WTC11 (cell line): ENCODE measurements at regions not wholly inside any gene's neighbourhood (a gene's known extent, or its start where the extent isn't known, plus 50 kb on each side); places are given as distances from the start of the nearest gene placed in this dataset.

ENCODE experiments used
- ATAC-seq: fragments of 200-7000 bp; cut with Tn5 transposase; 2 replicates; pipeline ENCODE4 v1.10.0; 2021; ENCODE audit warnings: mild to moderate bottlenecking, moderate library complexity
- CTCF ChIA-PET: fragments of 300-600 bp; sonication (Branson Sonifier 250); formaldehyde crosslinking; loops from one replicate; lab custom pipeline; 2021; ENCODE audit warnings: antibody characterized with exemption; lab: Charles Lee
- POLR2A ChIA-PET: fragments of 350-600 bp; sonication (Branson Sonifier 250); formaldehyde crosslinking; loops from one replicate; lab custom pipeline; 2021; ENCODE audit warnings: antibody characterized with exemption; lab: Charles Lee
- DNase-seq: peaks from one replicate; pipeline ENCODE4 v3.0.0; 2021; ENCODE audit warnings: low spot score
- H3K27ac Mint-ChIP-seq: 2 replicates; pipeline ENCODE4 v1.8.0; 2021; ENCODE audit warnings: mixed read lengths
- H3K27me3 Mint-ChIP-seq: 2 replicates; pipeline ENCODE4 v1.8.0; 2021; ENCODE audit warnings: low read depth, mild to moderate bottlenecking, moderate library complexity, mixed read lengths
- H3K36me3 Mint-ChIP-seq: 2 replicates; pipeline ENCODE4 v1.8.0; 2021; ENCODE audit warnings: mixed read lengths
- H3K4me1 Mint-ChIP-seq: 2 replicates; pipeline ENCODE4 v1.8.0; 2022; ENCODE audit warnings: mixed read lengths
- H3K4me3 Mint-ChIP-seq: 2 replicates; pipeline ENCODE4 v1.8.0; 2021; ENCODE audit warnings: mild to moderate bottlenecking, moderate library complexity, mixed read lengths
- H3K9me3 Mint-ChIP-seq: 2 replicates; pipeline ENCODE4 v1.8.0; 2021; ENCODE audit warnings: mixed read lengths
- CREB1 ChIP-seq: sonication (generic); formaldehyde crosslinking; IDR thresholded peaks from 2 replicates; pipeline ENCODE4 v1.8.0; 2023; ENCODE audit warnings: mild to moderate bottlenecking, missing genetic modification reagents
- CREM ChIP-seq: sonication (generic); formaldehyde crosslinking; IDR thresholded peaks from 2 replicates; pipeline ENCODE4 v1.8.1; 2022; ENCODE audit warnings: mild to moderate bottlenecking, missing genetic modification reagents, moderate library complexity
- CTCF ChIP-seq: fragments of 200-600 bp; IDR thresholded peaks from 2 replicates; pipeline ENCODE4 v1.8.0; 2022; ENCODE audit warnings: antibody characterized with exemption
- ELF4 ChIP-seq: sonication (generic); formaldehyde crosslinking; IDR thresholded peaks from 2 replicates; pipeline ENCODE4 v1.8.1; 2022; ENCODE audit warnings: low read depth, mild to moderate bottlenecking, moderate library complexity, missing genetic modification reagents
- ERG ChIP-seq: fragments of 250-450 bp; sonication (Bioruptor Pico); IDR thresholded peaks from 2 replicates; pipeline ENCODE4 v1.8.0; 2021; ENCODE audit warnings: mild to moderate bottlenecking
- ETV6 ChIP-seq: sonication (generic); formaldehyde crosslinking; IDR thresholded peaks from 2 replicates; pipeline ENCODE4 v1.8.1; 2022; ENCODE audit warnings: mild to moderate bottlenecking, missing genetic modification reagents
- GRHL2 ChIP-seq: fragments of 250-450 bp; sonication (Bioruptor Pico); IDR thresholded peaks from 2 replicates; pipeline ENCODE4 v1.8.0; 2022; ENCODE audit warnings: mild to moderate bottlenecking, moderate library complexity; ENCODE audit not compliant: insufficient replicate concordance, severe bottlenecking
- HMGA2 ChIP-seq: fragments of 250-450 bp; sonication (Bioruptor Pico); IDR thresholded peaks from 2 replicates; pipeline ENCODE4 v1.4.0; 2021; ENCODE audit warnings: mild to moderate bottlenecking, moderate library complexity
- IRF1 ChIP-seq: sonication (generic); formaldehyde crosslinking; IDR thresholded peaks from 2 replicates; pipeline ENCODE4 v1.8.0; 2023; ENCODE audit warnings: missing genetic modification reagents
- IRF2 ChIP-seq: sonication (generic); formaldehyde crosslinking; IDR thresholded peaks from 2 replicates; pipeline ENCODE4 v1.8.0; 2022; ENCODE audit warnings: low read depth, missing genetic modification reagents, borderline replicate concordance
- KAT7 ChIP-seq: sonication (generic); formaldehyde crosslinking; IDR thresholded peaks from 2 replicates; pipeline ENCODE4 v1.8.1; 2023; ENCODE audit warnings: missing genetic modification reagents, mild to moderate bottlenecking, borderline replicate concordance
- NFYB ChIP-seq: sonication (generic); formaldehyde crosslinking; conservative IDR thresholded peaks from 2 replicates; pipeline ENCODE4 v1.8.0; 2022; ENCODE audit warnings: low read depth, missing genetic modification reagents
- RORB ChIP-seq: fragments of 250-450 bp; sonication (Bioruptor Pico); IDR thresholded peaks from 2 replicates; pipeline ENCODE4 v1.9.0; 2021; ENCODE audit warnings: mild to moderate bottlenecking
- SMAD4 ChIP-seq: sonication (generic); formaldehyde crosslinking; IDR thresholded peaks from 2 replicates; pipeline ENCODE4 v1.8.0; 2022; ENCODE audit warnings: mild to moderate bottlenecking, missing genetic modification reagents
- ZNF396 ChIP-seq: fragments of 250-450 bp; sonication (Bioruptor Pico); IDR thresholded peaks from 2 replicates; pipeline ENCODE4 v1.8.0; 2021; ENCODE audit warnings: mild to moderate bottlenecking, moderate library complexity, borderline replicate concordance
- ZNF416 ChIP-seq: fragments of 250-450 bp; sonication (Bioruptor Pico); IDR thresholded peaks from 2 replicates; pipeline ENCODE4 v1.9.0; 2021; ENCODE audit warnings: mild to moderate bottlenecking, inconsistent platforms
- ZNF423 ChIP-seq: fragments of 250-450 bp; sonication (Bioruptor Pico); IDR thresholded peaks from 2 replicates; pipeline ENCODE4 v2.1.2; 2022; ENCODE audit warnings: mild to moderate bottlenecking, moderate library complexity
- ZNF512 ChIP-seq: sonication (generic); formaldehyde crosslinking; IDR thresholded peaks from 2 replicates; pipeline ENCODE4 v1.8.1; 2022; ENCODE audit warnings: missing genetic modification reagents, borderline replicate concordance
- ZNF532 ChIP-seq: fragments of 250-450 bp; sonication (Bioruptor Pico); IDR thresholded peaks from 2 replicates; pipeline ENCODE4 v1.9.0; 2021; ENCODE audit warnings: mild to moderate bottlenecking, borderline replicate concordance
- TF ChIP-seq, protein P1 (sequence below): sonication (generic); formaldehyde crosslinking; IDR thresholded peaks from 2 replicates; pipeline ENCODE4 v1.8.1; 2023; ENCODE audit warnings: mild to moderate bottlenecking, moderate library complexity, missing genetic modification reagents
- TF ChIP-seq, protein P2 (sequence below): sonication (generic); formaldehyde crosslinking; IDR thresholded peaks from 2 replicates; pipeline ENCODE4 v1.8.1; 2023; ENCODE audit warnings: mild to moderate bottlenecking, missing genetic modification reagents, moderate library complexity
- TF ChIP-seq, protein P3 (sequence below): sonication (generic); formaldehyde crosslinking; IDR thresholded peaks from 2 replicates; pipeline ENCODE4 v1.8.0; 2022; ENCODE audit warnings: missing genetic modification reagents

DNA sequence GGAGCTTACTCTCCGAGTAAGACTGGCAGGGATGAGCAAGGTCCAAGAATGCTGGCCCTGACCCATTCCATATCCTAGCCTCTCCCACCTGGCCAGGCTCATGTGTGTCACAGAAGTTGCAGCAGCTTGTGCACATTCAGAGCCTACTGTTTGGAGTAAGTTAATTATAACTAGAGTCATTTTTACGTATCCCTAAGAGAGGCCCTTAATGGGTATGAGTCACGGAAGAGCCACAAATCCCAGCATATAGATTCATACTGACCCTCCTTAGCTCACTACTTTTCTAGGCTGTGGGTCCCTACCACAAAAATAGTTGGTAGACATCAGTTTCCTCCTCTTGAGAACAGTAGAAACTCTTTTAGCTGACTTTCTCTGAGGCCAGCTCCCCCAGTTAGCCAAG, 118.3 kb upstream of the FRG1 start:
- TF ChIP-seq ZNF512 (CRISPR knock-in tag), result no peak
- TF ChIP-seq NFYB (CRISPR knock-in tag), result no peak
- TF ChIP-seq ETV6 (CRISPR knock-in tag), result no peak
- TF ChIP-seq CTCF, result no peak
- TF ChIP-seq ELF4, result no peak
- TF ChIP-seq CREM (CRISPR knock-in tag), result no peak
- no peak for TF ChIP-seq ZNF396 (CRISPR knock-in tag)
- no peak for TF ChIP-seq KAT7 (CRISPR knock-in tag)
- no peak for TF ChIP-seq IRF2 (CRISPR knock-in tag)
- TF ChIP-seq, protein P1, sequence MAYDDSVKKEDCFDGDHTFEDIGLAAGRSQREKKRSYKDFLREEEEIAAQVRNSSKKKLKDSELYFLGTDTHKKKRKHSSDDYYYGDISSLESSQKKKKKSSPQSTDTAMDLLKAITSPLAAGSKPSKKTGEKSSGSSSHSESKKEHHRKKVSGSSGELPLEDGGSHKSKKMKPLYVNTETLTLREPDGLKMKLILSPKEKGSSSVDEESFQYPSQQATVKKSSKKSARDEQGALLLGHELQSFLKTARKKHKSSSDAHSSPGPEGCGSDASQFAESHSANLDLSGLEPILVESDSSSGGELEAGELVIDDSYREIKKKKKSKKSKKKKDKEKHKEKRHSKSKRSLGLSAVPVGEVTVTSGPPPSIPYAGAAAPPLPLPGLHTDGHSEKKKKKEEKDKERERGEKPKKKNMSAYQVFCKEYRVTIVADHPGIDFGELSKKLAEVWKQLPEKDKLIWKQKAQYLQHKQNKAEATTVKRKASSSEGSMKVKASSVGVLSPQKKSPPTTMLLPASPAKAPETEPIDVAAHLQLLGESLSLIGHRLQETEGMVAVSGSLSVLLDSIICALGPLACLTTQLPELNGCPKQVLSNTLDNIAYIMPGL, result no peak
- no peak for TF ChIP-seq IRF1 (CRISPR knock-in tag)
- TF ChIP-seq GRHL2, result no peak
- TF ChIP-seq HMGA2 (CRISPR knock-in tag), result no peak
- TF ChIP-seq ZNF423 (CRISPR knock-in tag), result no peak
- TF ChIP-seq CREB1, result no peak
- TF ChIP-seq, protein P2, sequence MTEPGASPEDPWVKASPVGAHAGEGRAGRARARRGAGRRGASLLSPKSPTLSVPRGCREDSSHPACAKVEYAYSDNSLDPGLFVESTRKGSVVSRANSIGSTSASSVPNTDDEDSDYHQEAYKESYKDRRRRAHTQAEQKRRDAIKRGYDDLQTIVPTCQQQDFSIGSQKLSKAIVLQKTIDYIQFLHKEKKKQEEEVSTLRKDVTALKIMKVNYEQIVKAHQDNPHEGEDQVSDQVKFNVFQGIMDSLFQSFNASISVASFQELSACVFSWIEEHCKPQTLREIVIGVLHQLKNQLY (CRISPR knock-in tag), result no peak
- TF ChIP-seq RORB, result no peak
- no peak for TF ChIP-seq SMAD4
- ChIA-PET CTCF (no interaction called here), POLR2A (no interaction called here)
- no peak for DNase-seq
- Mint-ChIP-seq H3K9me3 (peaks cover 47% of the 10 kb centered on the region), H3K27me3 (no peaks in the 10 kb centered on the region), H3K4me1 (peaks cover 7% of the 10 kb centered on the region), H3K4me3 (no peak overlapping the region), H3K36me3 (peaks cover 24% of the 10 kb centered on the region), H3K27ac (no peak overlapping the region)
- ATAC-seq, result no peak

DNA sequence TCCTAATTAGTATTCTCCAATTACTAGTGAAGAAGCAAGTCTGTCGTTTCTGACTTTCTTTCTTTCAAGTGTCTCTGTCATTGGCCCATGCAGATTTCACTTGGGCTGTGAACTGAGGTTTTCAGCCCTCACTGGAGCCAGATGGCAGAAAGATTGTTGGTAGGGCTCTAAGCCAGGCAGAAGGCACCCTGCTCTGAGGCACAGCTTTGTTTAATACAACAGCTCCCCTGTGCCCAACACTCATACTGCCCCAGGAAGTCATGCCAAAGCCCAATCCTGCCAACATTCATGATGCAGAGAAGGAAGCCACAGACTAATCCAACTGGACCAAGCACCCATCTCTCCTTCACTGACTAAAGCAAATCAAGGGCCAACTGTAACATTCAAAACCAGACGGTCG, 117.1 kb upstream of the FRG1 start:
- H3K27ac Mint-ChIP-seq, result no peak overlapping the region
- H3K4me1 Mint-ChIP-seq, result peaks cover 7% of the 10 kb centered on the region
- ATAC-seq (no peak), DNase-seq (no peak)
- ChIA-PET POLR2A (no interaction called here), CTCF (no interaction called here)
- peaks cover 30% of the 10 kb centered on the region for H3K36me3 Mint-ChIP-seq
- peaks cover 49% of the 10 kb centered on the region for H3K9me3 Mint-ChIP-seq
- H3K27me3 Mint-ChIP-seq, result no peaks in the 10 kb centered on the region
- no peak overlapping the region for H3K4me3 Mint-ChIP-seq
- no peak for TF ChIP-seq ERG
- no peak for TF ChIP-seq ZNF416
- TF ChIP-seq SMAD4, result no peak
- TF ChIP-seq ZNF532 (CRISPR knock-in tag), result no peak
- TF ChIP-seq, protein P3, sequence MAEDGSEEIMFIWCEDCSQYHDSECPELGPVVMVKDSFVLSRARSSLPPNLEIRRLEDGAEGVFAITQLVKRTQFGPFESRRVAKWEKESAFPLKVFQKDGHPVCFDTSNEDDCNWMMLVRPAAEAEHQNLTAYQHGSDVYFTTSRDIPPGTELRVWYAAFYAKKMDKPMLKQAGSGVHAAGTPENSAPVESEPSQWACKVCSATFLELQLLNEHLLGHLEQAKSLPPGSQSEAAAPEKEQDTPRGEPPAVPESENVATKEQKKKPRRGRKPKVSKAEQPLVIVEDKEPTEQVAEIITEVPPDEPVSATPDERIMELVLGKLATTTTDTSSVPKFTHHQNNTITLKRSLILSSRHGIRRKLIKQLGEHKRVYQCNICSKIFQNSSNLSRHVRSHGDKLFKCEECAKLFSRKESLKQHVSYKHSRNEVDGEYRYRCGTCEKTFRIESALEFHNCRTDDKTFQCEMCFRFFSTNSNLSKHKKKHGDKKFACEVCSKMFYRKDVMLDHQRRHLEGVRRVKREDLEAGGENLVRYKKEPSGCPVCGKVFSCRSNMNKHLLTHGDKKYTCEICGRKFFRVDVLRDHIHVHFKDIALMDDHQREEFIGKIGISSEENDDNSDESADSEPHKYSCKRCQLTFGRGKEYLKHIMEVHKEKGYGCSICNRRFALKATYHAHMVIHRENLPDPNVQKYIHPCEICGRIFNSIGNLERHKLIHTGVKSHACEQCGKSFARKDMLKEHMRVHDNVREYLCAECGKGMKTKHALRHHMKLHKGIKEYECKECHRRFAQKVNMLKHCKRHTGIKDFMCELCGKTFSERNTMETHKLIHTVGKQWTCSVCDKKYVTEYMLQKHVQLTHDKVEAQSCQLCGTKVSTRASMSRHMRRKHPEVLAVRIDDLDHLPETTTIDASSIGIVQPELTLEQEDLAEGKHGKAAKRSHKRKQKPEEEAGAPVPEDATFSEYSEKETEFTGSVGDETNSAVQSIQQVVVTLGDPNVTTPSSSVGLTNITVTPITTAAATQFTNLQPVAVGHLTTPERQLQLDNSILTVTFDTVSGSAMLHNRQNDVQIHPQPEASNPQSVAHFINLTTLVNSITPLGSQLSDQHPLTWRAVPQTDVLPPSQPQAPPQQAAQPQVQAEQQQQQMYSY, result no peak
